ENCODE measurements at regions not wholly inside any gene's neighbourhood (a gene's known extent, or its start where the extent isn't known, plus 50 kb on each side); places are given as distances from the start of the nearest gene placed in this dataset.
"Not testable (repeated sequence)": the region's sequence is repeated elsewhere in the genome, so short reads cannot be mapped to it uniquely, and the experiment has no call there.

GRCh38 chr21:15932726-15933125, 202.9 kb downstream of the USP25 start:
- no peak for DNase-seq

GRCh38 chr21:15935530-15935929, 205.7 kb downstream of the USP25 start:
- no peak for DNase-seq

- DNase-seq, result no peak
Measured at GRCh38 chr21:15943009-15943666, 213.4 kb downstream of the USP25 start.

- DNase-seq, result no peak
Measured at GRCh38 chr21:15947677-15948076, 217.9 kb downstream of the USP25 start.

GRCh38 chr21:15953551-15954116, 223.9 kb downstream of the USP25 start:
- no peak for DNase-seq

GRCh38 chr21:15964236-15964855, 234.6 kb downstream of the USP25 start:
- no peak for DNase-seq

GRCh38 chr21:15966231-15966630, 236.4 kb downstream of the USP25 start:
- DNase-seq, result no peak

- no peak for DNase-seq
Measured at GRCh38 chr21:15966651-15967050, 236.9 kb downstream of the USP25 start.

GRCh38 chr21:15967661-15968060, 237.9 kb downstream of the USP25 start:
- no peak for DNase-seq

GRCh38 chr21:15968776-15969310, 239.1 kb downstream of the USP25 start:
- no peak for DNase-seq

GRCh38 chr21:15976807-15977206, 247.0 kb downstream of the USP25 start:
- DNase-seq, result no peak

- no peak for DNase-seq
Measured at GRCh38 chr21:15978215-15978738, 248.5 kb downstream of the USP25 start.

- not testable (repeated sequence) for DNase-seq
Measured at GRCh38 chr21:15979493-15979892, 249.7 kb downstream of the USP25 start.

- DNase-seq, result no peak
Measured at GRCh38 chr21:15986277-15986676, 256.5 kb downstream of the USP25 start.

GRCh38 chr21:15992171-15992570, 262.4 kb downstream of the USP25 start:
- DNase-seq, result no peak

GRCh38 chr21:15993951-15994350, 264.2 kb downstream of the USP25 start:
- no peak for DNase-seq

GRCh38 chr21:15999741-16000140, 270.0 kb downstream of the USP25 start:
- DNase-seq, result no peak

- DNase-seq, result no peak
Measured at GRCh38 chr21:16002874-16003466, 273.2 kb downstream of the USP25 start.

GRCh38 chr21:16004086-16004485, 274.3 kb downstream of the USP25 start:
- no peak for DNase-seq

GRCh38 chr21:16004523-16004922, 274.7 kb downstream of the USP25 start:
- DNase-seq, result no peak

GRCh38 chr21:16005996-16006395, 276.2 kb downstream of the USP25 start:
- DNase-seq, result no peak

GRCh38 chr21:16007943-16008342, 278.2 kb downstream of the USP25 start:
- DNase-seq, result no peak

GRCh38 chr21:16011719-16012118, 281.9 kb downstream of the USP25 start:
- no peak for DNase-seq

GRCh38 chr21:16013570-16013969, 283.8 kb downstream of the USP25 start:
- no peak for DNase-seq
